ENCODE measurements at regions not wholly inside any gene's neighbourhood (a gene's known extent, or its start where the extent isn't known, plus 50 kb on each side); places are given as distances from the start of the nearest gene placed in this dataset.

GRCh38 chr9:20032413-20033006 is 243.7 kb upstream of the SLC24A2 start:
- Histone ChIP-seq H3K4me1 (replicated peaks in 1 of 2; ENCODE audit: control insufficient read depth in 2 of 2, insufficient read depth in 2 of 2, low read length in 2 of 2) (no peaks in the 10 kb centered on the region), H3K4me2 (ENCODE audit: insufficient read depth, low read length) (no peak overlapping the region), H3K36me3 (ENCODE audit: control insufficient read depth, insufficient read depth, low read length) (no peaks in the 10 kb centered on the region), H3K9ac (ENCODE audit: insufficient read depth in 1 of 2, low read depth in 2 of 2, low read length in 2 of 2) (no peak overlapping the region), H4K20me1 (replicated peaks; ENCODE audit: control insufficient read depth, insufficient read depth, low read length) (no peaks in the 10 kb centered on the region), H3K4me3 (no peak overlapping the region), H3K27ac (ENCODE audit: extremely low read depth, low read depth, low read length) (no peak overlapping the region), H3K9me1 (ENCODE audit: control insufficient read depth, insufficient read depth, low read length) (no peaks in the 10 kb centered on the region), H2AFZ (ENCODE audit: low read depth, low read length) (no peak overlapping the region), H3K27me3 (ENCODE audit: control insufficient read depth in 2 of 2, insufficient read depth in 2 of 2, low read length in 2 of 2) (no peaks in the 10 kb centered on the region), H3K79me2 (ENCODE audit: control insufficient read depth, insufficient read depth, low read length) (no peaks in the 10 kb centered on the region), H3K9me3 (replicated peaks; ENCODE audit: control insufficient read depth, insufficient read depth, low read depth, low read length) (no peaks in the 10 kb centered on the region)
- intact Hi-C loops (cut with micrococcal nuclease) (no loop called here), in situ Hi-C loops (cut with MboI) (no loop called here)
- FAIRE-seq: no peak
- CTCF ChIA-PET (ENCODE audit: low intra/inter-chr PET ratio): no interaction called here
- WGBS (ENCODE audit: insufficient coverage, low coverage, missing lambda C conversion rate): under 1% methylated on average over 7 of the region's 8 CpGs
- no peak for DNase-seq (ENCODE audit: extremely low read depth in 1 of 4, low spot score in 3 of 4)
- no TSS peak for BruUV-seq (replicated peaks)
- POLR2A ChIA-PET: no interaction called here
- no peak for ATAC-seq
- TF ChIP-seq ZNF717 (CRISPR knock-in tag; IDR thresholded peaks at IDR 0.05) (no peak), MTA1 (IDR thresholded peaks at IDR 0.05; ENCODE audit: borderline replicate concordance) (no peak), U2AF2 (optimal IDR thresholded peaks at IDR 0.05; ENCODE audit: low read depth, low read length) (no peak), POU5F1 (IDR thresholded peaks at IDR 0.05; ENCODE audit: borderline replicate concordance, low read depth, low read length, partially characterized antibody) (no peak), TAF7 (tag; IDR thresholded peaks at IDR 0.05) (no peak), FOXA1 (IDR thresholded peaks at IDR 0.05; ENCODE audit: borderline replicate concordance) (no peak), SIX5 (IDR thresholded peaks at IDR 0.05; ENCODE audit: borderline replicate concordance in 1 of 2, insufficient read depth in 1 of 2, low read depth in 1 of 2, low read length in 2 of 2) (no peak), ZNF165 (CRISPR knock-in tag; IDR thresholded peaks at IDR 0.05; ENCODE audit: borderline replicate concordance) (no peak), RBBP5 (IDR thresholded peaks at IDR 0.05; ENCODE audit: borderline replicate concordance, insufficient read depth, low read length, poor library complexity, severe bottlenecking) (no peak), ZNF644 (tag; IDR thresholded peaks at IDR 0.05; ENCODE audit: low read depth) (no peak)
- TF ChIP-seq, protein P1, sequence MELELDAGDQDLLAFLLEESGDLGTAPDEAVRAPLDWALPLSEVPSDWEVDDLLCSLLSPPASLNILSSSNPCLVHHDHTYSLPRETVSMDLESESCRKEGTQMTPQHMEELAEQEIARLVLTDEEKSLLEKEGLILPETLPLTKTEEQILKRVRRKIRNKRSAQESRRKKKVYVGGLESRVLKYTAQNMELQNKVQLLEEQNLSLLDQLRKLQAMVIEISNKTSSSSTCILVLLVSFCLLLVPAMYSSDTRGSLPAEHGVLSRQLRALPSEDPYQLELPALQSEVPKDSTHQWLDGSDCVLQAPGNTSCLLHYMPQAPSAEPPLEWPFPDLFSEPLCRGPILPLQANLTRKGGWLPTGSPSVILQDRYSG (tag; conservative IDR thresholded peaks at IDR 0.05; ENCODE audit: low read depth): no peak
- TF ChIP-seq, protein P2, sequence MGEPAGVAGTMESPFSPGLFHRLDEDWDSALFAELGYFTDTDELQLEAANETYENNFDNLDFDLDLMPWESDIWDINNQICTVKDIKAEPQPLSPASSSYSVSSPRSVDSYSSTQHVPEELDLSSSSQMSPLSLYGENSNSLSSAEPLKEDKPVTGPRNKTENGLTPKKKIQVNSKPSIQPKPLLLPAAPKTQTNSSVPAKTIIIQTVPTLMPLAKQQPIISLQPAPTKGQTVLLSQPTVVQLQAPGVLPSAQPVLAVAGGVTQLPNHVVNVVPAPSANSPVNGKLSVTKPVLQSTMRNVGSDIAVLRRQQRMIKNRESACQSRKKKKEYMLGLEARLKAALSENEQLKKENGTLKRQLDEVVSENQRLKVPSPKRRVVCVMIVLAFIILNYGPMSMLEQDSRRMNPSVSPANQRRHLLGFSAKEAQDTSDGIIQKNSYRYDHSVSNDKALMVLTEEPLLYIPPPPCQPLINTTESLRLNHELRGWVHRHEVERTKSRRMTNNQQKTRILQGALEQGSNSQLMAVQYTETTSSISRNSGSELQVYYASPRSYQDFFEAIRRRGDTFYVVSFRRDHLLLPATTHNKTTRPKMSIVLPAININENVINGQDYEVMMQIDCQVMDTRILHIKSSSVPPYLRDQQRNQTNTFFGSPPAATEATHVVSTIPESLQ (CRISPR knock-in tag; IDR thresholded peaks at IDR 0.05): no peak
- TF ChIP-seq, protein P3, sequence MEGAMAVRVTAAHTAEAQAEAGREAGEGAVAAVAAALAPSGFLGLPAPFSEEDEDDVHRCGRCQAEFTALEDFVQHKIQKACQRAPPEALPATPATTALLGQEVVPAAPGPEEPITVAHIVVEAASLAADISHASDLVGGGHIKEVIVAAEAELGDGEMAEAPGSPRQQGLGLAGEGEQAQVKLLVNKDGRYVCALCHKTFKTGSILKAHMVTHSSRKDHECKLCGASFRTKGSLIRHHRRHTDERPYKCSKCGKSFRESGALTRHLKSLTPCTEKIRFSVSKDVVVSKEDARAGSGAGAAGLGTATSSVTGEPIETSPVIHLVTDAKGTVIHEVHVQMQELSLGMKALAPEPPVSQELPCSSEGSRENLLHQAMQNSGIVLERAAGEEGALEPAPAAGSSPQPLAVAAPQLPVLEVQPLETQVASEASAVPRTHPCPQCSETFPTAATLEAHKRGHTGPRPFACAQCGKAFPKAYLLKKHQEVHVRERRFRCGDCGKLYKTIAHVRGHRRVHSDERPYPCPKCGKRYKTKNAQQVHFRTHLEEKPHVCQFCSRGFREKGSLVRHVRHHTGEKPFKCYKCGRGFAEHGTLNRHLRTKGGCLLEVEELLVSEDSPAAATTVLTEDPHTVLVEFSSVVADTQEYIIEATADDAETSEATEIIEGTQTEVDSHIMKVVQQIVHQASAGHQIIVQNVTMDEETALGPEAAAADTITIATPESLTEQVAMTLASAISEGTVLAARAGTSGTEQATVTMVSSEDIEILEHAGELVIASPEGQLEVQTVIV (CRISPR knock-in tag; IDR thresholded peaks at IDR 0.05; ENCODE audit: borderline replicate concordance): no peak
- TF ChIP-seq, protein P4, sequence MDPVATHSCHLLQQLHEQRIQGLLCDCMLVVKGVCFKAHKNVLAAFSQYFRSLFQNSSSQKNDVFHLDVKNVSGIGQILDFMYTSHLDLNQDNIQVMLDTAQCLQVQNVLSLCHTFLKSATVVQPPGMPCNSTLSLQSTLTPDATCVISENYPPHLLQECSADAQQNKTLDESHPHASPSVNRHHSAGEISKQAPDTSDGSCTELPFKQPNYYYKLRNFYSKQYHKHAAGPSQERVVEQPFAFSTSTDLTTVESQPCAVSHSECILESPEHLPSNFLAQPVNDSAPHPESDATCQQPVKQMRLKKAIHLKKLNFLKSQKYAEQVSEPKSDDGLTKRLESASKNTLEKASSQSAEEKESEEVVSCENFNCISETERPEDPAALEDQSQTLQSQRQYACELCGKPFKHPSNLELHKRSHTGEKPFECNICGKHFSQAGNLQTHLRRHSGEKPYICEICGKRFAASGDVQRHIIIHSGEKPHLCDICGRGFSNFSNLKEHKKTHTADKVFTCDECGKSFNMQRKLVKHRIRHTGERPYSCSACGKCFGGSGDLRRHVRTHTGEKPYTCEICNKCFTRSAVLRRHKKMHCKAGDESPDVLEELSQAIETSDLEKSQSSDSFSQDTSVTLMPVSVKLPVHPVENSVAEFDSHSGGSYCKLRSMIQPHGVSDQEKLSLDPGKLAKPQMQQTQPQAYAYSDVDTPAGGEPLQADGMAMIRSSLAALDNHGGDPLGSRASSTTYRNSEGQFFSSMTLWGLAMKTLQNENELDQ (CRISPR knock-in tag; IDR thresholded peaks at IDR 0.05; ENCODE audit: borderline replicate concordance): no peak
